ENCODE measurements at regions not wholly inside any gene's neighbourhood (a gene's known extent, or its start where the extent isn't known, plus 50 kb on each side); places are given as distances from the start of the nearest gene placed in this dataset.

- TF ChIP-seq ELF1 (IDR thresholded peaks at IDR 0.05), result no peak
- TF ChIP-seq MEF2A (IDR thresholded peaks at IDR 0.05; ENCODE audit: borderline replicate concordance, low read depth), result no peak
Observed at GRCh38 chr5:68533571-68534084, 318.1 kb downstream of the PIK3R1 start (continued).

- Histone ChIP-seq H2AFZ (ENCODE audit: low read depth) (no peak overlapping the region), H3K9me3 (no peaks in the 10 kb centered on the region), H3K9ac (no peak overlapping the region), H3K27ac (ENCODE audit: low read depth in 2 of 2, low read length in 1 of 2) (peak overlapping the region in 1 of 2 experiments; percentile 99; a peak in 3 of 4 replicates), H3K9me2 (no peaks in the 10 kb centered on the region), H4K20me1 (ENCODE audit: insufficient read depth) (no peaks in the 10 kb centered on the region), H3K4me2 (no peak overlapping the region), H3K36me3 (replicated peaks in 1 of 2; ENCODE audit: control insufficient read depth in 1 of 2, insufficient read depth in 2 of 2, low read length in 1 of 2) (no peaks in the 10 kb centered on the region), H3K4me1 (ENCODE audit: control insufficient read depth in 1 of 2, insufficient read depth in 2 of 2, low read depth in 1 of 2, low read length in 1 of 2) (peaks cover 9 to 24% of the 10 kb centered on the region in 2 experiments; a peak in 3 of 4 replicates), H3K4me3 (ENCODE audit: low read depth in 2 of 2, low read length in 1 of 2) (no peak overlapping the region), H3F3A (replicated peaks; ENCODE audit: insufficient read depth) (peaks cover 6% of the 10 kb centered on the region), H3K27me3 (ENCODE audit: insufficient read depth) (no peaks in the 10 kb centered on the region), H3K79me2 (ENCODE audit: insufficient read depth) (no peaks in the 10 kb centered on the region)
- 53% methylated on average over 12 of the region's 12 CpGs for WGBS (ENCODE audit: low lambda C conversion rate)
- TF ChIP-seq SIN3A (IDR thresholded peaks at IDR 0.05; ENCODE audit: borderline replicate concordance, low read depth, low read length), result no peak
- no peak for TF ChIP-seq RXRA (IDR thresholded peaks at IDR 0.05; ENCODE audit: borderline replicate concordance, low read depth)
- no peak for TF ChIP-seq CHD2 (IDR thresholded peaks at IDR 0.05; ENCODE audit: low read length, partially characterized antibody)
- no peak for TF ChIP-seq YY1 (IDR thresholded peaks at IDR 0.05; ENCODE audit: low read depth)
- TF ChIP-seq ELF1 (IDR thresholded peaks at IDR 0.05), result no peak
- no peak for TF ChIP-seq MEF2A (IDR thresholded peaks at IDR 0.05; ENCODE audit: borderline replicate concordance, low read depth)
- no peak for TF ChIP-seq SMC3 (IDR thresholded peaks at IDR 0.05; ENCODE audit: low read depth, low read length)
- TF ChIP-seq IRF3 (IDR thresholded peaks at IDR 0.05; ENCODE audit: low read depth, low read length), result no peak
- POLR2A ChIA-PET, result interaction anchor here (0.6 to 1.4 kb wide), 2 partner anchors 10 to 188 kb away, joined by 3 read pairs; no protein-coding TSS in a partner anchor
- CTCF ChIA-PET, result interaction anchor here (1.1 to 3.4 kb wide), 3 partner anchors 22 to 801 kb away, joined by 3 to 17 read pairs (median 3); no protein-coding TSS in a partner anchor
- peak; percentile 52 for DNase-seq
Observed at GRCh38 chr5:68534131-68534940, 318.8 kb downstream of the PIK3R1 start.

- no peaks in the 10 kb centered on the region for H4K20me1 ChIP-seq (ENCODE audit: insufficient read depth)
- no peak for DNase-seq
- peak overlapping the region in 1 of 2 experiments; percentile 99; a peak in 2 of 4 replicates for H3K27ac ChIP-seq (ENCODE audit: low read depth in 2 of 2, low read length in 1 of 2)
- WGBS (ENCODE audit: low lambda C conversion rate), result 86% methylated on average over 8 of the region's 8 CpGs
- POLR2A ChIA-PET, result interaction anchor here (0.6 to 1.4 kb wide), 2 partner anchors 9 to 189 kb away, joined by 3 read pairs; no protein-coding TSS in a partner anchor
- no peak overlapping the region for H3K4me2 ChIP-seq
- H3K9ac ChIP-seq, result no peak overlapping the region
- no peaks in the 10 kb centered on the region for H3K9me3 ChIP-seq
- H3K27me3 ChIP-seq (ENCODE audit: insufficient read depth), result no peaks in the 10 kb centered on the region
- no peak overlapping the region for H2AFZ ChIP-seq (ENCODE audit: low read depth)
- H3K9me2 ChIP-seq, result no peaks in the 10 kb centered on the region
- H3K4me1 ChIP-seq (ENCODE audit: control insufficient read depth in 1 of 2, insufficient read depth in 2 of 2, low read depth in 1 of 2, low read length in 1 of 2), result peaks cover 4 to 24% of the 10 kb centered on the region in 2 experiments; a peak in 3 of 4 replicates
- no peaks in the 10 kb centered on the region for H3K36me3 ChIP-seq (replicated peaks in 1 of 2; ENCODE audit: control insufficient read depth in 1 of 2, insufficient read depth in 2 of 2, low read length in 1 of 2)
- H3K4me3 ChIP-seq (ENCODE audit: low read depth in 2 of 2, low read length in 1 of 2), result no peak overlapping the region
- CTCF ChIA-PET, result interaction anchor here (1.1 to 3.4 kb wide), 2 partner anchors 21 to 248 kb away, joined by 3 to 17 read pairs; no protein-coding TSS in a partner anchor
- H3F3A ChIP-seq (replicated peaks; ENCODE audit: insufficient read depth), result no peaks in the 10 kb centered on the region
- no peaks in the 10 kb centered on the region for H3K79me2 ChIP-seq (ENCODE audit: insufficient read depth)
- TF ChIP-seq CHD2 (IDR thresholded peaks at IDR 0.05; ENCODE audit: low read length, partially characterized antibody) (no peak), MAX (IDR thresholded peaks at IDR 0.05; ENCODE audit: low read depth) (no peak), MXI1 (IDR thresholded peaks at IDR 0.05; ENCODE audit: low read depth, low read length) (no peak), ZBTB33 (IDR thresholded peaks at IDR 0.05; ENCODE audit: borderline replicate concordance, low read depth) (no peak), ELF1 (IDR thresholded peaks at IDR 0.05) (no peak), MEF2A (IDR thresholded peaks at IDR 0.05; ENCODE audit: borderline replicate concordance, low read depth) (no peak), RXRA (IDR thresholded peaks at IDR 0.05; ENCODE audit: borderline replicate concordance, low read depth) (no peak), RFX5 (IDR thresholded peaks at IDR 0.05; ENCODE audit: low read length) (no peak), TEAD4 (IDR thresholded peaks at IDR 0.05; ENCODE audit: borderline replicate concordance, insufficient read depth) (no peak), NFIC (IDR thresholded peaks at IDR 0.05; ENCODE audit: borderline replicate concordance) (no peak), IRF3 (IDR thresholded peaks at IDR 0.05; ENCODE audit: low read depth, low read length) (no peak), POLR2AphosphoS5 (IDR thresholded peaks at IDR 0.05; ENCODE audit: low read depth, low read length) (no peak), RAD21 (IDR thresholded peaks at IDR 0.05; ENCODE audit: low read length) (no peak), SIN3A (IDR thresholded peaks at IDR 0.05; ENCODE audit: borderline replicate concordance, low read depth, low read length) (no peak), EZH2phosphoT487 (IDR thresholded peaks at IDR 0.05; ENCODE audit: borderline replicate concordance, low read depth) (no peak)
Observed at GRCh38 chr5:68534956-68535520, 319.5 kb downstream of the PIK3R1 start.
